Thyroid gland (tissue), 4 donors: ENCODE measurements at regions not wholly inside any gene's neighbourhood (a gene's known extent, or its start where the extent isn't known, plus 50 kb on each side); places are given as distances from the start of the nearest gene placed in this dataset.

Source experiments
- POLR2A ChIP-seq, 2 donors: fragments of 450-650 bp; IDR thresholded peaks; one replicate each; pipeline ENCODE4 v1.6.1; 2017; ENCODE audit warnings: antibody characterized with exemption in 2 of 2, mild to moderate bottlenecking in 2 of 2, moderate library complexity in 1 of 2
- TF ChIP-seq, protein P1 (sequence below), 6 experiments: fragments of 200-600 bp in 3 of 6; fragments of 450-650 bp in 3 of 6; sonication (generic) in 3 of 6; IDR thresholded peaks; one replicate each; pipeline ENCODE4 v1.5.1; 2016 to 2019; ENCODE audit warnings: antibody characterized with exemption in 6 of 6, mild to moderate bottlenecking in 2 of 6, inconsistent platforms in 1 of 6, moderate library complexity in 1 of 6

DNA sequence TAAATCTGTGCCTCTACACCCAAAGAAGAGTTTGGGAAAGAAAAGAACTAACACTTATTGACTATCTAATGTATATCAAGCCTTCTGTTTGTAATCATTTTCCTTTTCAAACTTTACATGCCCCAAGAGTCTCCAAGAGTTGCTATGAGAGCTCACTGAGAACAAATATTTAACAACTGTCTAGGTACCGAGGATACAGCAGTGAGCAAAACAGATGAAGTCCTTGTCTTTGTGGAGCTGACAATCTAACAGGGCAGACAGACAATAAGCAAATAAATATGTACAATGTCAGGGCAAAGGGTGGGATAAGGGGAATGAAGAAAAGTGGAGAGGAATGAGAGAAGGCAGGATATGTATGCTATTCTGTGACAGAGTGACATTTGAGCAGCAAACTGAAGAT lies 64.8 kb upstream of the KSR1 start:
- TF ChIP-seq, protein P1, sequence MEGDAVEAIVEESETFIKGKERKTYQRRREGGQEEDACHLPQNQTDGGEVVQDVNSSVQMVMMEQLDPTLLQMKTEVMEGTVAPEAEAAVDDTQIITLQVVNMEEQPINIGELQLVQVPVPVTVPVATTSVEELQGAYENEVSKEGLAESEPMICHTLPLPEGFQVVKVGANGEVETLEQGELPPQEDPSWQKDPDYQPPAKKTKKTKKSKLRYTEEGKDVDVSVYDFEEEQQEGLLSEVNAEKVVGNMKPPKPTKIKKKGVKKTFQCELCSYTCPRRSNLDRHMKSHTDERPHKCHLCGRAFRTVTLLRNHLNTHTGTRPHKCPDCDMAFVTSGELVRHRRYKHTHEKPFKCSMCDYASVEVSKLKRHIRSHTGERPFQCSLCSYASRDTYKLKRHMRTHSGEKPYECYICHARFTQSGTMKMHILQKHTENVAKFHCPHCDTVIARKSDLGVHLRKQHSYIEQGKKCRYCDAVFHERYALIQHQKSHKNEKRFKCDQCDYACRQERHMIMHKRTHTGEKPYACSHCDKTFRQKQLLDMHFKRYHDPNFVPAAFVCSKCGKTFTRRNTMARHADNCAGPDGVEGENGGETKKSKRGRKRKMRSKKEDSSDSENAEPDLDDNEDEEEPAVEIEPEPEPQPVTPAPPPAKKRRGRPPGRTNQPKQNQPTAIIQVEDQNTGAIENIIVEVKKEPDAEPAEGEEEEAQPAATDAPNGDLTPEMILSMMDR (IDR thresholded peaks at IDR 0.05), result no peak
- no peak for TF ChIP-seq POLR2A (IDR thresholded peaks at IDR 0.05)
